ENCODE measurements at regions not wholly inside any gene's neighbourhood (a gene's known extent, or its start where the extent isn't known, plus 50 kb on each side); places are given as distances from the start of the nearest gene placed in this dataset.

DNA sequence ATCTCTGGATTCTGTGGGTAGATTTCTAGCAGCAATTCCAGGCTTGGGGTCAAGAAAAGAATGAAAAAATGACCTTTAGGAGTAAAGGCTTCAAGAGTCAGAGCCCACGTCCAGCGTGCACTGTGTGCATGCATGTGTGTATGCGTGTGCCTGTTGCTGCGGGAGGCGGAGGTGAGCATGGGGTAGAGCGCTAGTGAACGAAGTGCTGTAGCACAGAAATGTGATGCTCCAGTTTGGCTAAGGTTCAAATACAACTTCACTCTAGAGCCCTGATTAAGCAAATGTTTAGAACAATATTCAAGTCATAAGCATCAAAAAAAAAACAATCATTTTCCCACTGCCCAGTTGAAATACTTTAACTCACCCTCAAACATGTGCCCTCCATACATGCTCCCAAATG lies 403.9 kb downstream of the ZNF608 start:
- H3K27me3 Mint-ChIP-seq, result no peaks in the 10 kb centered on the region
- no peaks in the 10 kb centered on the region for H3K9me3 Mint-ChIP-seq
- no peaks in the 10 kb centered on the region for H3K4me1 Mint-ChIP-seq
- H3K36me3 Mint-ChIP-seq, result no peaks in the 10 kb centered on the region
- no peak overlapping the region for H3K4me3 Mint-ChIP-seq
- no peak overlapping the region for H3K27ac Mint-ChIP-seq

DNA sequence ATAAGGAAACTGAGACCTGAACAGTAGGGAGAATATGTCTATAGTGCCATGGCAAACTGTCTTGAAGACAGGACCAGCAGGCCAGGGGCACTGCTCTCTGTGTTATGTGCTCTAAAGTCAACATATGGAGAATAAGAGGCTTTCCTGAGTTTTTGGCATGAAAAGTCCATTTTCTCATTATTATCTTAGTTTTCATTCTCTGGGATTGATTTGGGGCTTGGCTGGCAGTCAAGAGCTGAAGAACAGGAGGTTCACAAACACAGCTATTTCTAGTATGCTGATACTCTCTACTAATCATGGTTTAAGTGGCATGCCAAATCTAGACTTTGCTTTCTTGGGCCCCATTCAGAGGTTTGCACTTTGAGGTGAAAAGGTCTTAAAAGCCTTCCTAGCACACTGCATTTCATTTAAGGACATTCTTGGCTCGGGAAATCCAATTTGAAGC lies 404.4 kb downstream of the ZNF608 start:
- Mint-ChIP-seq H3K4me1 (no peaks in the 10 kb centered on the region), H3K27me3 (no peaks in the 10 kb centered on the region), H3K4me3 (no peak overlapping the region)

DNA sequence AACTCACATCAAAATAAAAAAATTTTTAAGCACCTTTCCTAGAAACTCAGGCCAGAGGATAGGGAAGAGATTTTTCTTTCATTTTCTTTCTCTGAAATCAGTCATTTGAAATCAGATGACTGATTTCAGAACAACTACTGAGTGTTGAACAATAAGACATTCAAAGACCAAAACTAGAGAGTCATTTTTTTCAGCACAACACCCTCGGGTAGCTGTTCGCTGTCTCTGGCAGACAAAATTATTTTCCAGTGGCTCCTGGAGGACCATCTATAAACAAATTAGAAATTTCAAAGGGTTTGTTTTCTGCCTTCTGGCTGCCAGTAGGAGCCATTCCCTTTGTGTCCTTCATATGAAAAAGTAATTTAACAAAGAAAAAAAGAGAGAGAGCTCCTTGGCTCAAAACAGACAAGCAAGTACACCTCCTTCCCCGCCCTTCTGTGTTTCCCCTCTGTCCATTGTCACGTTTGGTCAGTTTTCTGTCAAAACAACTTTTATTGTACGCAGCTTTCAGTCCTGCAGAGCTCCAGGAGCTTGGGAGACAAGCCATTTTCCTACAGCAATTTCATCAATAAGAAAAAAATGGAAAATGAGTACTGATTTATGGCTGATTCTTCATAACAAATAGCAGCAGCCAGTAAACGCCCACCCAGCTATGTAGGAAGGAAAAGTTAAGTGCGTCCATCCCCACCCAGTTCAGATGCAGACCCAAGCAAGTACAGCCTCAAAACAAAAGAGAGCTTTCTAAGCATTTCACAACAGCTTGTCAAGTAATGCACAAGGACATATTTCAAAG lies 405.2 kb downstream of the ZNF608 start:
- Mint-ChIP-seq H3K27me3 (no peaks in the 10 kb centered on the region), H3K4me3 (no peak overlapping the region), H3K36me3 (no peaks in the 10 kb centered on the region), H3K4me1 (no peaks in the 10 kb centered on the region), H3K27ac (no peak overlapping the region), H3K9me3 (no peaks in the 10 kb centered on the region)

More for the DNA sequence above, 404.4 kb downstream of the ZNF608 start:
- H3K36me3 Mint-ChIP-seq, result no peaks in the 10 kb centered on the region
- H3K9me3 Mint-ChIP-seq, result no peaks in the 10 kb centered on the region
- no peak overlapping the region for H3K27ac Mint-ChIP-seq

DNA sequence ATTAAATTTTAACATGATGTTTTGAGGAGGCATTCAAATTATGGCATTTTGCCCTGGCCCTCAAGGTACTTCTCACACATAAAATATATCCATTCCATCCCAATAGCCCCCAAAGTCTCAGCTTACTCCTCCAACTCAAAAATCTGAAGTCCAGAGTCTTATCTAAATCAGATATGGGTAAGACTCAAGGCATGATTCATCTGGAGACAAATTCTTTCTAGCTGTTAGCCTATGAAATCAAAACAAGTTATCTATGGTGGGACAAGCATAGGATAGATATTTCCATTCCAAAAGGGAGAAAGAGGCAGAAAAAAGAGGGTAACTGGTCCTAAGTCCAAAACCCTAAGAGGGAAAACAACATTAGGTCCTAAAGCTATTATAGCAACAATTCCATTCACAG lies 408.4 kb downstream of the ZNF608 start:
- no peaks in the 10 kb centered on the region for H3K27me3 Mint-ChIP-seq
- no peaks in the 10 kb centered on the region for H3K4me1 Mint-ChIP-seq
- no peak overlapping the region for H3K27ac Mint-ChIP-seq
- H3K36me3 Mint-ChIP-seq, result no peaks in the 10 kb centered on the region
- H3K9me3 Mint-ChIP-seq, result no peaks in the 10 kb centered on the region
- H3K4me3 Mint-ChIP-seq, result no peak overlapping the region

DNA sequence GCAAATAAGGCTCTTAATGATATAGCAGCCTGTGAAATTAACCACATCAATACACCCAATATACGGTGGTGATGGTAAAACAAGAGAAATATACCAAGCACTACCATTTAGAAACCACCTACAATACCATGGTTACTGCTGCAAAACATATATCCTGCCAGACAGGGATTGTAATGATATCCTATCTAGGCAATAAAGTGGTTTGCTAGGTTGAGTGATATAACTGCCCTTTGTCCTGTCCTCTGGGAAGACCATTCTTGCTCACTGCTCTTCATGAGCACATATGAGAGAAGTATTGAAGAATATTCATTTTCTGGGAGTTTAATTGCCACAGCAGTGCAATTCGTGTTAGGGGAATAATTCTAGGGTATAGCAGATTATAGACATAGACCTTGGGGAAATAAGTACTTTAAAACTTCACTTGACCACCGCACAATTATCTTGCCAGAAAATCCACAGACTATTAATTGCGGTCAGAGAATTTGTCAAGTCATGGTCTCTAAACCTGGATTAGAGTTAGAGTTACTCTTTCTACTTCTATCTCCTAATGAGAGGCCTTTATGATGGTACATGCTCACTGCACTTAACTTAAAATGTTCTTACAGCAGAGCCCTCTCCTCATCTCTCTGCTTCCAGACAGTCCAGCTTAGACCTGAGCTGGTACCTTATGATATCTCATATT lies 413.0 kb downstream of the ZNF608 start:
- Mint-ChIP-seq H3K36me3 (no peaks in the 10 kb centered on the region), H3K4me3 (no peak overlapping the region), H3K4me1 (no peaks in the 10 kb centered on the region), H3K9me3 (no peaks in the 10 kb centered on the region), H3K27ac (no peak overlapping the region), H3K27me3 (no peaks in the 10 kb centered on the region)

DNA sequence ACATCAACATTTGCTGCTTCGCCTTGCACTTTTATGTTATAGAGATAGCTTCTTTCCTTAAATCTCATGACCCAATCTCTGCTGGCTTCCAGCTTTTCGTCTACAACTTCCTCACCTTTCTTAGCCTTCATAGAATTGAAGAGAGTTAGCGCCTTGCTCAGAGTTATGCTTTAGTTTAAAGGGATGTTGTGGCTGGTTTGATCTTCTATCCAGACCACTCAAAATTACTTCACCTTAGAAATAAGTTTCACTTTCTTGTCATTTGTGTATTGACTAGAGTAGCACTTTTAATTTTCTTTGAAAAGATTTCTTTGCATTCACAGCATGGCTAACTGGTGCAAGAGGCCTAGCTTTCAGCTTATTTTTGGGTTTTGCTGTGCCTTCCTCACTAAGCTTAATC lies 414.2 kb downstream of the ZNF608 start:
- Mint-ChIP-seq H3K4me3 (no peak overlapping the region), H3K27me3 (no peaks in the 10 kb centered on the region), H3K27ac (no peak overlapping the region), H3K4me1 (no peaks in the 10 kb centered on the region), H3K36me3 (no peaks in the 10 kb centered on the region), H3K9me3 (no peaks in the 10 kb centered on the region)

DNA sequence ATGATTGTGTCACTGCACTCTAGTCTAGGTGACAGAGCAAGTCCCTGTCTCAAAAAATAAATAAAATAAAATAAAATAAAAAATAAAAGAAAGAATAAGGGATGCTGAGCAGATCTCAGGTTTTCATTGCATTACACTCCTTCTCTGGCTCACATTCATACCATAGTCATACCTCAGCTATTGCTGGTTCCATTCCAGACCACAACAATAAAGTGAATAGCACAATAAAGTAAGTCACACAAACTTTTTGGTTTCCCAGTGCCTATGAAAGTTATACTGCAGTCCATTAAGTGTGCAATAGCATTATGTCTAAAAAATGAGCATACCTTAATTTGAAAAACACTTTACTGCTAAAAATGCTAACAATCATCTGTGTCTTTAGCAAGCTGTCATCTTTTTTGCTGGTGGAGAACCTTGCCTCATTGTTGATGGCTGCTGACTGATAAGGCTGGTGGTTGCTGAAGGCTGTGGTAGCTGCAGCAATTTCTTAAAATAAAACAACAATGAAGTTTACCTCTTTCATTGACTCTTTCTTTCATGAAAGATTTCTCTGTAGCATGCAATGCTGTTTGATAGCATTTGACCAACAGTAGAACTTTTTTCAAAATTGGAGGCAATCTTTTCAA lies 415.7 kb downstream of the ZNF608 start:
- Mint-ChIP-seq H3K4me1 (no peaks in the 10 kb centered on the region), H3K27ac (no peak overlapping the region), H3K27me3 (no peaks in the 10 kb centered on the region), H3K4me3 (no peak overlapping the region), H3K9me3 (no peaks in the 10 kb centered on the region), H3K36me3 (no peaks in the 10 kb centered on the region)

DNA sequence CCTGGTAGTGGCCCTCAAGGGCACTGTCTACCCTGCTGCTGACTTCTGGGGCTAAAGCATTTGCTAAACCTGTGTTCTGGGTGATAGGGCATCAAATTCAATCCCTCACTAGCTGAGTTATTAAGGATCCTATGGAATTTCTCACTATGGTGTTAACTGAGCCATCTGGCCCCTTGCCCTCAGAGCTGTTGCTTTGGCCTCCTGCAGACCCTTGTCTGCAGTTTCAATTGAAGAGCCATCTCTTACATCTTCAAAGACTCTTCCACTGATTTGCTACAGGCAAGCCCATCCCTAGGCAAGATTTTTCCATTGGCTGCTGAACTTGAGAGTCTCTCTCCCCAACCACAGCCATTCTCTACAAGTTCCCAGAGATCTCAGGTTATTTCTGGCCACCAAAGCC lies 418.2 kb downstream of the ZNF608 start:
- no peaks in the 10 kb centered on the region for H3K27me3 Mint-ChIP-seq
- peaks cover 5% of the 10 kb centered on the region for H3K9me3 Mint-ChIP-seq
- H3K36me3 Mint-ChIP-seq, result no peaks in the 10 kb centered on the region
- no peak overlapping the region for H3K27ac Mint-ChIP-seq
- no peak overlapping the region for H3K4me3 Mint-ChIP-seq
- no peaks in the 10 kb centered on the region for H3K4me1 Mint-ChIP-seq

DNA sequence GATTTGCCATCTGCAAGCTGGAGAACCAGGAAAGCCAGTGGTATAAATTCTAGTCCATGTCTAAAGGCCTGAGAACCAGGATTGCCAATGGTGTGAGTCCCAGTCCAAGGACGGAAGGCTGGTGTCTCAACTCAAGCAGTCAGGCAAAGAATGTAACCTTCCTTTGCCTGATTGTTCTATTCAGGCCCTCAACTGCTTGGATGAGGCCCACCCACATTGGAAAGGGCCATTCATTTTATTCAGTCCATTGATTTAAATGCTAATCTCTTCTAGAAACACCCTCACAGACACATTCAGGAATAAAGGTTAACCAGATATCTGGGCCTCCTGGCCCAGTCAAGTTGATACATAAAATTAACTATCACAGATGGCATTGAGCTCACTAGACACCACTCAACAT lies 427.8 kb downstream of the ZNF608 start:
- Mint-ChIP-seq H3K9me3 (no peaks in the 10 kb centered on the region), H3K36me3 (no peaks in the 10 kb centered on the region), H3K27me3 (no peaks in the 10 kb centered on the region), H3K4me1 (no peaks in the 10 kb centered on the region), H3K27ac (no peak overlapping the region), H3K4me3 (no peak overlapping the region)

DNA sequence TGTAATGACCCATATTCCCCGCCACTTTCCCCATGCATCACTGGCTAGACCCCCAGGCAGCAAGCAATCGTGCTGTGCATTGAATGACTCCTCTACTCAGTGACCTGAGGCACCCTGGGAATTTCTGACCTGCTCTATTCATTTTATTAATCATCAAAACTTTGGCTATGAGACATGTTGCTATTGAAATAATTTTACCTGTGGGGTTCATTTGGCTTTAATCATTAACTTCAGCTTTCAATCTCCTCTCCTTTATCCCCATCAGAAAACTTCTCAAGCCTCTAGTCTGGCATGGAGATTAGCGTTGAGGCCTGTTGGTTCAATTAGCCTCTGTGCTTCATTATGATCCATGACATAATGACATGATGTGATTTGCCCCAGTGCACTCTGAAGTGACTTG lies 429.0 kb downstream of the ZNF608 start:
- Mint-ChIP-seq H3K27ac (no peak overlapping the region), H3K4me3 (no peak overlapping the region), H3K27me3 (no peaks in the 10 kb centered on the region), H3K9me3 (no peaks in the 10 kb centered on the region), H3K4me1 (no peaks in the 10 kb centered on the region), H3K36me3 (no peaks in the 10 kb centered on the region)

DNA sequence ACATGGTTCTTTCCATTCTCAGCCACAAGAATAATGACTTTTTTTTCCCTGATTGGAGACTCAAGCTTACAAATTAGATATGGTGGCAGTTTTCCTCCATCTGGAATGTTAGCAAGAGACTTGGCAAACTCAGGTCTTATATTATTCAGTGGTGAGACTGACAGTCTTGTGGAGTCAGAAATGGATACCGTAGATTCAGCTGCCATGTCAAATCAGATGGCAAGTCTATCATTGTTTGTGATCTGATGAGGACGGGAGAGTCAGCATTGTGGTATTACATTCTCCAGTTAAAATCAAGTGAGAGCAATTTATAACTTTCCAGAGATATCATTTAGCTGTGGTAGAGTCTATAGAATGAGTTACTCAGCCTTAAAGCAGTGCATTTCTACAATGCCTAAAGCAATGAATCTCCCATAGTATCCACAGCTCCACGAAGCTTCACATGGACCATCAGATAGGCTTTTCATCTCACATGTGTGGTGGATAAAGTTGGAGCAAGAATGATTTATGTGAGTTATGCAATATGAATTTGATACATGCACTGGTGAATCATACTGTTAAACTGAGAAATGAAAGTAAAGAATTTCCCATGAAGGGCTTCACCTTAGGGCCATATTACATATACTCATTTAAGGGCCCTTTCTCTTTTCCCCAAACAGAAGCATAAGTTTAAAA lies 430.6 kb downstream of the ZNF608 start:
- Mint-ChIP-seq H3K9me3 (no peaks in the 10 kb centered on the region), H3K27me3 (no peaks in the 10 kb centered on the region), H3K36me3 (no peaks in the 10 kb centered on the region), H3K27ac (no peak overlapping the region), H3K4me3 (no peak overlapping the region), H3K4me1 (no peaks in the 10 kb centered on the region)

DNA sequence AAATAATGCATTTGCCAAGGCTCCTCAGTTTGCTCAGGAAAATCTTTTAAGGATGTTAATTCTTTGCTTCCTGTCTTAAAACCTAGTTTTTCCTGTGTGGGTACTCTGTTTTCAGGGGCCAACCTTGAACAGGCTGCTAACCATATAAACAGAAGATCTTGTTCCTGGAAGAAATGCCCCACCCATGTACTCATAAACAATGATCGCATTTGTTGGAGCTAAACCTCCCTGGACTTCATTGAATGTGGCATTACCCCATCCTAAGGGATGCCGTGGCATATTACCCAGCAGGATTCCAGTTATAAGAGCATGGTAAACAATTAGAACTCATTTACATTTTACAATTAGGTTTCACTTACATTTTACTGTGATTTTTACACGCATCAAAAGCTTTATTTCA lies 436.0 kb downstream of the ZNF608 start:
- Mint-ChIP-seq H3K27me3 (no peaks in the 10 kb centered on the region), H3K4me3 (no peak overlapping the region), H3K27ac (no peak overlapping the region), H3K36me3 (no peaks in the 10 kb centered on the region), H3K9me3 (no peaks in the 10 kb centered on the region), H3K4me1 (no peaks in the 10 kb centered on the region)

DNA sequence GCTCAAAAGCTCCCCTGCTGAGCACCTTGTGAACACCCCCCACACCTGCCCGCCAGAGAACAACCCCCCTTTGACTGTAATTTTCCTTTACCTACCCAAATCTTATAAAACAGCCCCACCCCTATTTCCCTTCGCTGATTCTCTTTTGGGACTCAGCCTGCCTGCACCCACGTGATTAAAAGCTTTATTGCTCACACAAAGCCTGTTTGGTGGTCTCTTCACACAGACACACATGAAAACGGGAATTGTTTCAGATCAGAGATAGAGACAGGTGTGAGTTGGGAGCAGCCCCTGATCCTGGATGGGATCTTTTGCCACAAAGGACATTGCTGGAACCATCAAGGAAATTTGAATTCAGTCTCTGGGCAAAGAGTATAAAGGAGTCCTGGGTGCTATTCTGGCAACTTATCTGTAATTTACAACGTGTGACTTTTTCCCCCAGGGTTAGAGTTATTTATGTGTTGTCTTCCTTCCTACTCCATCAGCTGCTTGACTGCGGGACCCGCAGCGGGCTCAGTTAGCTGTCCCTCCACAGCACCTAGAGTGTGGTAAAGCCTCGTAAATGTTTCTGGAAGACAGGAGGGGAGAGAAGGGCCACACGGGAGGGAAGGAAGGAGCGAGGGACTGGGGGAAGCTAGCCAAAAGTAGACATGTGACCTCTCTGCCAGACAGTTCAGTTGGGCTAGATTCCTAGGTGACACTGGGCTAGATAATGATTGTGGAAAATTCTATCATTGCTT lies 437.0 kb downstream of the ZNF608 start:
- H3K27ac Mint-ChIP-seq, result no peak overlapping the region
- no peaks in the 10 kb centered on the region for H3K4me1 Mint-ChIP-seq
- H3K4me3 Mint-ChIP-seq, result no peak overlapping the region
- no peaks in the 10 kb centered on the region for H3K27me3 Mint-ChIP-seq
- no peaks in the 10 kb centered on the region for H3K9me3 Mint-ChIP-seq
- no peaks in the 10 kb centered on the region for H3K36me3 Mint-ChIP-seq

DNA sequence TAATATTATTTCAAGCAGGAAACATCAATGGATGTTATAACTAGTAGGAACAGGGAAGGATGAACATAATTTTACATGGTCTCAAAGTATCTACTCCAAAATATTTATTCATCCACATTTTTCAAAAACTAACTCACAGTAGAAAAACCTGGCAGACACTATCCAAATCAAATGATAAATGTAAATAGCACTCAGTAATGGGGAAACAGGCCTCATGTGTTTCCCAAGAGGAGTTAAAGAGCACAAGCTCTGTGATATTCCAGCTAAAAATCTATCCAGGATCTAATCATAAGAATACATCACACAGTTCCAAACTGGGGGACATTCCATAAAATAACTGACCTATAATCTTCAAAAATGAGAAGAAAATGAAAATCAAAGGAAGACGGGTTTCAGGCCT lies 443.1 kb downstream of the ZNF608 start:
- H3K4me3 Mint-ChIP-seq, result no peak overlapping the region
- H3K27ac Mint-ChIP-seq, result no peak overlapping the region
- no peaks in the 10 kb centered on the region for H3K27me3 Mint-ChIP-seq
- H3K9me3 Mint-ChIP-seq, result no peaks in the 10 kb centered on the region
- H3K4me1 Mint-ChIP-seq, result no peaks in the 10 kb centered on the region
- no peaks in the 10 kb centered on the region for H3K36me3 Mint-ChIP-seq

DNA sequence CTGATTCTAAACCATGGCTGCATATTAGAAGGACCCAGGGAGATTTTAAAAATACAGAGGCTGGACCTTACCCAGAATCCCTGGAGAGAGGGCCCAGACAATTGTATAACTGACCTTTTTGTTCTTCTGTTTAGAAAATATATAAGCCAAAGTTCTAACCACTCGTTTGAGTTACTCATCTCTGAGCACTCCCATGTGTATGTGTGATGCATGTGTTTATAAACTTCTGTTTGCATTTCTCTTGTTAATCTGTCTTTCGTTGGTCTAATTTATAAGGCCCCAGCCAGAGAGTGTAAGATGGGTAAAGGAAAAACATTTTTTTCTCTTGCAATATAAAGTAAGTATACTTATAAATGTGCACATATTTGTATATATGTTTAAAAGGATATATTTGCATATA lies 443.9 kb downstream of the ZNF608 start:
- Mint-ChIP-seq H3K27me3 (no peaks in the 10 kb centered on the region), H3K4me3 (no peak overlapping the region), H3K9me3 (no peaks in the 10 kb centered on the region), H3K27ac (no peak overlapping the region), H3K4me1 (no peaks in the 10 kb centered on the region), H3K36me3 (no peaks in the 10 kb centered on the region)

All from activated naive CD4-positive, alpha-beta T cell treated with anti-CD3 and anti-CD28 coated beads, Interleukin-2, amount 50 U/mL, for 24 hours (primary cell).